Caco-2 (cell line): ENCODE measurements at regions not wholly inside any gene's neighbourhood (a gene's known extent, or its start where the extent isn't known, plus 50 kb on each side); places are given as distances from the start of the nearest gene placed in this dataset.

Experiments used
- BruUV-seq: library from RNA; stranded (reverse); fragments of 400-500 nt; replicated peaks from 2 replicates; lab custom pipeline; 2021; lab: Mats Ljungman, UMichigan
- CTCF ChIA-PET: fragments of 300-600 bp; sonication (Branson Sonifier 250); formaldehyde crosslinking; loops from one replicate; lab custom pipeline; 2022; ENCODE audit warnings: antibody characterized with exemption; lab: Charles Lee
- POLR2A ChIA-PET: fragments of 300-600 bp; sonication (Branson Sonifier 250); formaldehyde crosslinking; loops from one replicate; lab custom pipeline; 2022; ENCODE audit warnings: antibody characterized with exemption; lab: Charles Lee
- DNase-seq, 2 experiments: peaks; one replicate each; pipeline versions ENCODE4 v3.0.0 to v3.0.0-alpha.2; 2020 to 2022
- H3K27me3 ChIP-seq: replicated peaks from 2 replicates; pipeline ENCODE4 v1.6.0; 2011; ENCODE audit warnings: low read length; ENCODE audit not compliant: control insufficient read depth, insufficient read depth
- H3K36me3 ChIP-seq: 2 replicates; pipeline ENCODE4 v1.5.1; 2011; ENCODE audit warnings: low read length; ENCODE audit not compliant: control insufficient read depth, insufficient read depth
- H3K4me1 ChIP-seq: fragments of 250-450 bp; sonication (Bioruptor Pico); 2 replicates; pipeline ENCODE4 v1.5.1; 2020; ENCODE audit warnings: mild to moderate bottlenecking
- H3K4me3 ChIP-seq: 2 replicates; pipeline ENCODE4 v1.5.1; 2011; ENCODE audit warnings: low read depth, mild to moderate bottlenecking, control low read depth, low read length
- H3K9me3 ChIP-seq: fragments of 250-450 bp; sonication (Bioruptor Pico); 2 replicates; pipeline ENCODE4 v1.5.1; 2020; ENCODE audit warnings: mild to moderate bottlenecking, moderate library complexity
- H3K27ac Mint-ChIP-seq: one replicate; pipeline ENCODE4 v1.8.0; 2022; ENCODE audit warnings: mixed read lengths; ENCODE audit not compliant: unreplicated experiment
- H3K27me3 Mint-ChIP-seq: one replicate; pipeline ENCODE4 v1.8.0; 2022; ENCODE audit warnings: mixed read lengths; ENCODE audit not compliant: insufficient read depth, unreplicated experiment
- H3K36me3 Mint-ChIP-seq: one replicate; pipeline ENCODE4 v1.8.0; 2022; ENCODE audit warnings: mild to moderate bottlenecking, mixed read lengths; ENCODE audit not compliant: insufficient read depth, unreplicated experiment
- H3K4me1 Mint-ChIP-seq: one replicate; pipeline ENCODE4 v1.8.0; 2022; ENCODE audit warnings: low read depth, mixed read lengths; ENCODE audit not compliant: unreplicated experiment
- H3K4me3 Mint-ChIP-seq: one replicate; pipeline ENCODE4 v1.8.0; 2022; ENCODE audit warnings: mild to moderate bottlenecking, moderate library complexity, mixed read lengths; ENCODE audit not compliant: unreplicated experiment
- H3K9me3 Mint-ChIP-seq: one replicate; pipeline ENCODE4 v1.8.0; 2022; ENCODE audit warnings: mixed read lengths; ENCODE audit not compliant: unreplicated experiment
- CTCF ChIP-seq, 2 experiments: fragments of 200-600 bp in 1 of 2; IDR thresholded peaks; 1 replicate in 1 of 2; 2 replicates in 1 of 2; pipeline versions ENCODE4 v1.5.1 to v1.8.0; 2011 to 2022; ENCODE audit warnings: antibody characterized with exemption in 1 of 2, control low read depth in 1 of 2, inconsistent platforms in 1 of 2, low read depth in 1 of 2, low read length in 1 of 2, mild to moderate bottlenecking in 1 of 2, moderate library complexity in 1 of 2; ENCODE audit not compliant: insufficient read depth in 1 of 2, severe bottlenecking in 1 of 2, unreplicated experiment in 1 of 2
- intact Hi-C: fragments of 100-400 bp; cut with micrococcal nuclease; formaldehyde crosslinking; loops from one replicate; pipeline ENCODE4 v1.10.0; 2022; ENCODE audit not compliant: unreplicated experiment

DNA sequence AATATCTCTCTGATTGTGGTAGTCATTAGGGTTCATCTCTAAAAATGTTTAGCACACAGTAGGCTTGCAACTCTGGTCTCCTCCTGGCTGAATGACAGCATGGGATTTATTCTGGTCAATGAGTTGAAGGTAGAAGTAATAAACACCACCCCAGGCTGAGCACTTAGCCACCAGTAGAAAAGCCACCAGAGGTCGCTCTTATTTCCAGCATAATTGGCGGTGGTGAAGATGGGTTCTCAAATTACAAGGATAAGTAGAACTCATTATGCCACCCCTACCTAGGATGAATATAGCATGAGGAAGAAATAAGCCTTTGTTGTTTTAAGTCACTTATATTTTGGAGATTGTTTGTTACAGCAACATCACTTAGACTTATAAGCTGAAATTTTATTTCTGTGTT lies 302.7 kb downstream of the GPM6A start:
- no peaks in the 10 kb centered on the region for H3K4me1 ChIP-seq
- H3K36me3 ChIP-seq: no peaks in the 10 kb centered on the region
- no peaks in the 10 kb centered on the region for H3K36me3 Mint-ChIP-seq
- H3K9me3 ChIP-seq: no peaks in the 10 kb centered on the region
- H3K27ac Mint-ChIP-seq: no peak overlapping the region
- H3K9me3 Mint-ChIP-seq: no peaks in the 10 kb centered on the region
- H3K27me3 Mint-ChIP-seq: no peaks in the 10 kb centered on the region
- ChIA-PET POLR2A (no interaction called here), CTCF (no interaction called here)
- no peak overlapping the region for H3K4me3 Mint-ChIP-seq
- no peaks in the 10 kb centered on the region for H3K4me1 Mint-ChIP-seq
- peak in 1 of 2 experiments; percentile 46 for TF ChIP-seq CTCF (IDR thresholded peaks at IDR 0.05; ENCODE audit: insufficient read depth in 1 of 2, low read depth in 1 of 2, low read length in 1 of 2, severe bottlenecking in 1 of 2, unreplicated experiment in 1 of 2)
- H3K27me3 ChIP-seq: no peaks in the 10 kb centered on the region
- H3K4me3 ChIP-seq: no peak overlapping the region
- intact Hi-C loops: loop anchor here (1.0 kb wide), 1 partner anchor 28 kb away; no protein-coding TSS in a partner anchor
- peak in 1 of 2 experiments; percentile 20 for DNase-seq
- no TSS peak for BruUV-seq

GRCh38 chr4:175511861-175512260 lies 300.2 kb downstream of the GPM6A start:
- H3K4me3 Mint-ChIP-seq: no peak overlapping the region
- DNase-seq: no peak
- intact Hi-C loops: no loop called here
- Histone ChIP-seq H3K36me3 (no peaks in the 10 kb centered on the region), H3K4me3 (no peak overlapping the region), H3K4me1 (no peaks in the 10 kb centered on the region), H3K9me3 (no peaks in the 10 kb centered on the region), H3K27me3 (no peaks in the 10 kb centered on the region)
- H3K27me3 Mint-ChIP-seq: no peaks in the 10 kb centered on the region
- ChIA-PET POLR2A (no interaction called here), CTCF (no interaction called here)
- no peak for TF ChIP-seq CTCF (IDR thresholded peaks at IDR 0.05; ENCODE audit: insufficient read depth in 1 of 2, low read depth in 1 of 2, low read length in 1 of 2, severe bottlenecking in 1 of 2, unreplicated experiment in 1 of 2)
- no peak overlapping the region for H3K27ac Mint-ChIP-seq
- H3K9me3 Mint-ChIP-seq: no peaks in the 10 kb centered on the region
- no peaks in the 10 kb centered on the region for H3K36me3 Mint-ChIP-seq
- H3K4me1 Mint-ChIP-seq: no peaks in the 10 kb centered on the region
- no TSS peak for BruUV-seq

GRCh38 chr4:175514174-175514573 lies 297.9 kb downstream of the GPM6A start:
- no peak overlapping the region for H3K4me3 Mint-ChIP-seq
- no peaks in the 10 kb centered on the region for H3K4me1 Mint-ChIP-seq
- H3K4me1 ChIP-seq: no peaks in the 10 kb centered on the region
- BruUV-seq: no TSS peak
- H3K9me3 Mint-ChIP-seq: no peaks in the 10 kb centered on the region
- no peaks in the 10 kb centered on the region for H3K9me3 ChIP-seq
- ChIA-PET POLR2A (no interaction called here), CTCF (no interaction called here)
- no peaks in the 10 kb centered on the region for H3K36me3 ChIP-seq
- no peak overlapping the region for H3K27ac Mint-ChIP-seq
- H3K36me3 Mint-ChIP-seq: no peaks in the 10 kb centered on the region
- no peak overlapping the region for H3K4me3 ChIP-seq
- intact Hi-C loops: no loop called here
- H3K27me3 Mint-ChIP-seq: no peaks in the 10 kb centered on the region
- no peaks in the 10 kb centered on the region for H3K27me3 ChIP-seq
- TF ChIP-seq CTCF (IDR thresholded peaks at IDR 0.05; ENCODE audit: insufficient read depth in 1 of 2, low read depth in 1 of 2, low read length in 1 of 2, severe bottlenecking in 1 of 2, unreplicated experiment in 1 of 2): no peak
- no peak for DNase-seq
